SK-N-SH (cell line): ENCODE measurements at regions not wholly inside any gene's neighbourhood (a gene's known extent, or its start where the extent isn't known, plus 50 kb on each side); places are given as distances from the start of the nearest gene placed in this dataset.

Source experiments
- CTCF ChIA-PET: fragments of 300-600, 350-600 bp; formaldehyde crosslinking; extraction: SDS; loops from one replicate; lab custom pipeline; 2021; lab: Yijun Ruan, JAX
- POLR2A ChIA-PET: fragments of 350-600 bp; sonication (Branson Sonifier 250); formaldehyde crosslinking; extraction: SDS; loops from one replicate; lab custom pipeline; 2020; ENCODE audit warnings: antibody characterized with exemption, inconsistent platforms; lab: Yijun Ruan, JAX
- DNase-seq: peaks from one replicate; pipeline ENCODE4 v3.0.0; 2012
- H2AFZ ChIP-seq: fragments of 200-600 bp; sonication (generic); 2 replicates; pipeline ENCODE4 v1.8.1; 2016; ENCODE audit warnings: antibody characterized with exemption, mild to moderate bottlenecking, low read depth
- H3F3A ChIP-seq: fragments of 200-600 bp; sonication (generic); replicated peaks from 2 replicates; pipeline ENCODE3; 2016; ENCODE audit warnings: antibody characterized with exemption, mild to moderate bottlenecking; ENCODE audit not compliant: insufficient read depth
- H3K27ac ChIP-seq, 2 experiments: fragments of 200-500 bp in 1 of 2; fragments of 200-600 bp in 1 of 2; sonication (Bioruptor generic) in 1 of 2; sonication (generic), shearing (Covaris generic) in 1 of 2; 2 replicates each; pipeline versions ENCODE4 v1.5.1 to v1.6.1; 2014 to 2016; ENCODE audit warnings: low read depth in 2 of 2, inconsistent platforms in 1 of 2, low read length in 1 of 2, mild to moderate bottlenecking in 1 of 2, mixed read lengths in 1 of 2
- H3K27me3 ChIP-seq: fragments of 200-600 bp; sonication (generic), shearing (Covaris generic); 2 replicates; pipeline ENCODE4 v1.6.1; 2016; ENCODE audit warnings: mixed run types; ENCODE audit not compliant: insufficient read depth
- H3K36me3 ChIP-seq, 2 experiments: fragments of 200-500 bp in 1 of 2; fragments of 200-600 bp in 1 of 2; sonication (Bioruptor generic) in 1 of 2; sonication (generic) in 1 of 2; replicated peaks in 1 of 2; 2 replicates each; pipeline versions ENCODE3 to v1.5.1; 2014 to 2016; ENCODE audit warnings: low read length in 1 of 2, mild to moderate bottlenecking in 1 of 2; ENCODE audit not compliant: insufficient read depth in 2 of 2, control insufficient read depth in 1 of 2
- H3K4me1 ChIP-seq, 2 experiments: fragments of 200-500 bp in 1 of 2; fragments of 200-600 bp in 1 of 2; sonication (Bioruptor generic) in 1 of 2; sonication (generic), shearing (Covaris generic) in 1 of 2; 2 replicates each; pipeline versions ENCODE4 v1.5.1 to v1.6.1; 2014 to 2016; ENCODE audit warnings: low read depth in 1 of 2, low read length in 1 of 2, mixed run types in 1 of 2; ENCODE audit not compliant: insufficient read depth in 2 of 2, control insufficient read depth in 1 of 2
- H3K4me2 ChIP-seq: fragments of 200-600 bp; sonication (generic), shearing (Covaris generic); 2 replicates; pipeline ENCODE4 v1.6.1; 2017; ENCODE audit warnings: mixed run types
- H3K4me3 ChIP-seq, 2 experiments: fragments of 200-500 bp in 1 of 2; fragments of 200-600 bp in 1 of 2; sonication (Bioruptor generic) in 1 of 2; sonication (generic), shearing (Covaris generic) in 1 of 2; 2 replicates each; pipeline versions ENCODE4 v1.5.1 to v1.8.1; 2014 to 2016; ENCODE audit warnings: low read depth in 2 of 2, inconsistent platforms in 1 of 2, low read length in 1 of 2, mild to moderate bottlenecking in 1 of 2, mixed read lengths in 1 of 2, moderate library complexity in 1 of 2
- H3K79me2 ChIP-seq: fragments of 200-600 bp; sonication (generic); 2 replicates; pipeline ENCODE4 v1.8.1; 2017; ENCODE audit warnings: mild to moderate bottlenecking; ENCODE audit not compliant: insufficient read depth
- H3K9ac ChIP-seq: fragments of 200-600 bp; sonication (generic); 2 replicates; pipeline ENCODE4 v1.6.1; 2017; ENCODE audit warnings: mixed run types
- H3K9me2 ChIP-seq: fragments of 200-600 bp; sonication (generic); 2 replicates; pipeline ENCODE4 v1.6.1; 2017; ENCODE audit warnings: mixed run types
- H3K9me3 ChIP-seq: fragments of 200-600 bp; sonication (generic); 2 replicates; pipeline ENCODE4 v1.6.1; 2017; ENCODE audit warnings: mixed run types, mild to moderate bottlenecking, moderate library complexity
- H4K20me1 ChIP-seq: fragments of 200-600 bp; sonication (generic); 2 replicates; pipeline ENCODE4 v1.6.1; 2017; ENCODE audit warnings: mild to moderate bottlenecking, mixed run types; ENCODE audit not compliant: insufficient read depth
- CTCF ChIP-seq: fragments of 200-600 bp; sonication (generic); IDR thresholded peaks from 2 replicates; pipeline ENCODE4 v1.6.1; 2017; ENCODE audit warnings: antibody characterized with exemption, mild to moderate bottlenecking, moderate library complexity
- ELF1 ChIP-seq: IDR thresholded peaks from 2 replicates; pipeline ENCODE4 v1.4.0; 2012
- EP300 ChIP-seq, 2 experiments: IDR thresholded peaks; 2 replicates each; pipeline versions ENCODE4 v1.4.0 to v1.6.1; 2012; ENCODE audit warnings: borderline replicate concordance in 1 of 2, low read depth in 1 of 2, low read length in 1 of 2
- EZH2phosphoT487 ChIP-seq: fragments of 200-600 bp; sonication (generic); IDR thresholded peaks from 2 replicates; pipeline ENCODE4 v1.6.1; 2017; ENCODE audit warnings: low read depth, mixed run types, mild to moderate bottlenecking, antibody characterized with exemption, moderate library complexity, borderline replicate concordance
- FOSL2 ChIP-seq: IDR thresholded peaks from 2 replicates; pipeline ENCODE4 v1.4.0; 2012; ENCODE audit warnings: low read depth, mild to moderate bottlenecking, moderate library complexity, borderline replicate concordance
- GATA2 ChIP-seq: sonication (generic); formaldehyde crosslinking; IDR thresholded peaks from 2 replicates; pipeline ENCODE4 v1.5.0; 2020; ENCODE audit warnings: mild to moderate bottlenecking, missing genetic modification reagents
- NRF1 ChIP-seq: IDR thresholded peaks from 2 replicates; pipeline ENCODE4 v1.6.1; 2012; ENCODE audit warnings: low read depth, mild to moderate bottlenecking, low read length
- POLR2AphosphoS5 ChIP-seq: IDR thresholded peaks from 2 replicates; pipeline ENCODE4 v1.6.1; 2012; ENCODE audit warnings: low read depth, low read length
- SMC3 ChIP-seq: IDR thresholded peaks from 2 replicates; pipeline ENCODE4 v1.6.1; 2012; ENCODE audit warnings: low read depth, low read length, improper control_type of control experiment
- YY1 ChIP-seq: IDR thresholded peaks from 2 replicates; pipeline ENCODE4 v1.4.0; 2012; ENCODE audit warnings: low read depth, mild to moderate bottlenecking
- WGBS: methylation state at CpG from one replicate; pipeline ENCODE4 v1.1.6; 2017; ENCODE audit warnings: low lambda C conversion rate; 5-methylcytosine and 5-hydroxymethylcytosine counted together

- Histone ChIP-seq H3K9me3 (no peaks in the 10 kb centered on the region; the same call in 1 of the 2 replicates), H3K4me1 (peaks cover 3 to 18% of the 10 kb centered on the region in 2 experiments; a peak in 3 of 4 replicates), H2AFZ (no peak overlapping the region), H3K9me2 (no peaks in the 10 kb centered on the region), H4K20me1 (no peaks in the 10 kb centered on the region; the same call in 1 of the 2 replicates), H3K79me2 (peaks cover 37% of the 10 kb centered on the region), H3F3A (no peaks in the 10 kb centered on the region), H3K36me3 (no peaks in the 10 kb centered on the region), H3K4me3 (no peak overlapping the region), H3K9ac (no peak overlapping the region), H3K27ac (peak overlapping the region in 1 of 2 experiments; percentile 18; a peak in 1 of 4 replicates), H3K27me3 (no peaks in the 10 kb centered on the region), H3K4me2 (peak overlapping the region; percentile 26)
- TF ChIP-seq SMC3 (no peak), FOSL2 (no peak), ELF1 (no peak), NRF1 (no peak), GATA2 (CRISPR knock-in tag) (no peak), EZH2phosphoT487 (no peak), EP300 (IDR thresholded peaks at IDR 0.05; ENCODE audit: borderline replicate concordance in 1 of 2, low read depth in 1 of 2, low read length in 1 of 2) (no peak)
- no peak for DNase-seq
- ChIA-PET CTCF (interaction anchor here (0.8 to 9.2 kb wide), 4 partner anchors 12 to 253 kb away, joined by 3 to 55 read pairs (median 4); no protein-coding TSS in a partner anchor), POLR2A (interaction anchor here (0.6 kb wide), 1 partner anchor 49 kb away, joined by 6 read pairs; no protein-coding TSS in a partner anchor)
- 57% methylated on average over 5 of the region's 5 CpGs for WGBS
Measured at GRCh38 chr4:20432088-20432487, 180.4 kb downstream of the SLIT2 start.

- no peaks in the 10 kb centered on the region; the same call in 1 of the 2 replicates for H3K9me3 ChIP-seq
- H3K27ac ChIP-seq = no peak overlapping the region
- H3K4me3 ChIP-seq = no peak overlapping the region
- TF ChIP-seq POLR2AphosphoS5 = no peak
- no peak for TF ChIP-seq YY1
- TF ChIP-seq CTCF = no peak
- TF ChIP-seq GATA2 (CRISPR knock-in tag) = no peak
- no peaks in the 10 kb centered on the region for H3K27me3 ChIP-seq
- no peaks in the 10 kb centered on the region for H3K9me2 ChIP-seq
- CTCF ChIA-PET = interaction anchor here (1.0 to 9.2 kb wide), 4 partner anchors 14 to 252 kb away, joined by 3 to 55 read pairs (median 4); no protein-coding TSS in a partner anchor
- no peak overlapping the region for H2AFZ ChIP-seq
- H3K4me1 ChIP-seq = peaks cover 3 to 18% of the 10 kb centered on the region in 2 experiments; a peak in 3 of 4 replicates
- H3K4me2 ChIP-seq = no peak overlapping the region
- H3K9ac ChIP-seq = no peak overlapping the region
- H3K79me2 ChIP-seq = peaks cover 38% of the 10 kb centered on the region
- WGBS = 89% methylated on average over 5 of the region's 5 CpGs
- no peaks in the 10 kb centered on the region; the same call in 1 of the 2 replicates for H4K20me1 ChIP-seq
- DNase-seq = no peak
- POLR2A ChIA-PET = no interaction called here
- H3F3A ChIP-seq = no peaks in the 10 kb centered on the region
- no peaks in the 10 kb centered on the region for H3K36me3 ChIP-seq
Measured at GRCh38 chr4:20433097-20433705, 181.5 kb downstream of the SLIT2 start.
